Gastrocnemius medialis (tissue), 4 donors: ENCODE measurements at regions not wholly inside any gene's neighbourhood (a gene's known extent, or its start where the extent isn't known, plus 50 kb on each side); places are given as distances from the start of the nearest gene placed in this dataset.

ENCODE experiments used
- CTCF ChIP-seq, 5 experiments: fragments of 450-650 bp in 3 of 5; fragments of 200-600 bp in 2 of 5; sonication (generic) in 2 of 5; IDR thresholded peaks in 4 of 5; conservative IDR thresholded peaks in 1 of 5; 1 replicate in 4 of 5; 2 replicates in 1 of 5; pipeline ENCODE4 v1.5.1; 2016 to 2019; ENCODE audit warnings: antibody characterized with exemption in 5 of 5, mild to moderate bottlenecking in 3 of 5, moderate library complexity in 3 of 5
- POLR2A ChIP-seq, 2 donors: fragments of 450-650 bp; IDR thresholded peaks; one replicate each; pipeline ENCODE4 v1.6.1; 2017; ENCODE audit warnings: antibody characterized with exemption in 2 of 2, mild to moderate bottlenecking in 2 of 2, moderate library complexity in 2 of 2

- TF ChIP-seq CTCF (IDR thresholded peaks at IDR 0.05 in 4 of 5, conservative IDR thresholded peaks at IDR 0.05 in 1 of 5) = no peak
- TF ChIP-seq POLR2A (IDR thresholded peaks at IDR 0.05) = no peak
These were observed 102.0 kb downstream of the GTPBP8 start for GRCh38 chr3:113092746-113093145.
